ENCODE measurements at regions not wholly inside any gene's neighbourhood (a gene's known extent, or its start where the extent isn't known, plus 50 kb on each side); places are given as distances from the start of the nearest gene placed in this dataset.

DNA sequence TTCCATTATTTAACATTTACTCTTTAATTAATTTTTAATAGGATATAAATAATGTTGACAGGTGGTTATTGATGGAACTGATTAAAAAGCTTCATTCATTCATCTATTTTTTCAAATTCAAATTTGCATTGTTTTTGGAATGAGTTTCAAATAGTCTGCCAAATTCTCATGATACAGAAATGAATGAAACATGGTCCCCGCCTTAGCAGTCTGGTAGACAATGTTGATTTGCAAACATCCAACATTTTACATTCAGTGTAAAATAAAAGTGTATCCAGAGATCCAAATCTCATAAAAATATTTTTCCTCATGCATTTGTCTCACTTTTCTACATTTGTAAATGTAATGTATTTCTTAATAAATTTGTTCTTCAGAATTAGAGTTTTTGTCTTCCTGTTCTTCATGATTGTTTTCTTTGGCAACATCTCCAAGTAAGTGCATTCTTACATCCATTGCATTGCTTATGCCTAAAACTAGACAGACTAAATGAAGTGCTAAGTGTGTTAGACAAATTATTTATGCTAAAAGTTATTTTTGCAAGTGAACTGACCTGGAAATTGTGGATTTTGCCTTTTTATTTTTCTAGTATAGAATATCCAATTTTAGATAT is 142.3 kb downstream of the PCDH18 start:
- H3K18ac ChIP-seq (ENCODE audit: low read depth in 1 of 2, low read length in 2 of 2) = no peak overlapping the region
- 86% methylated on average over 1 of the region's 1 CpG for WGBS
- H3K14ac ChIP-seq (ENCODE audit: low read length in 2 of 2) = no peak overlapping the region
- DNase-seq = no peak
- no peak overlapping the region for H3K4ac ChIP-seq (ENCODE audit: low read depth in 1 of 2, low read length in 2 of 2)
- H3K79me1 ChIP-seq (replicated peaks; ENCODE audit: low read length, poor library complexity, severe bottlenecking) = no peaks in the 10 kb centered on the region
- no peak overlapping the region for H2AK5ac ChIP-seq (ENCODE audit: low read length, severe bottlenecking)
- no peak overlapping the region for H3K4me3 ChIP-seq (ENCODE audit: insufficient read depth in 1 of 2, low read depth in 1 of 2, low read length in 2 of 2)
- H3K9me3 ChIP-seq (ENCODE audit: control insufficient read depth, low read length) = no peaks in the 10 kb centered on the region
- no peak overlapping the region for H2BK5ac ChIP-seq (ENCODE audit: low read depth, low read length, poor library complexity, severe bottlenecking)
- no peak overlapping the region for H2BK12ac ChIP-seq (ENCODE audit: low read length in 2 of 2)
- H2AFZ ChIP-seq (ENCODE audit: low read depth, low read length) = no peak overlapping the region
- H3K4me2 ChIP-seq (ENCODE audit: low read length, poor library complexity, severe bottlenecking) = no peak overlapping the region
- H2BK120ac ChIP-seq (ENCODE audit: low read depth, low read length) = no peak overlapping the region
- H3K9ac ChIP-seq (ENCODE audit: low read length) = peak overlapping the region; percentile 53
- no peak overlapping the region for H4K91ac ChIP-seq (ENCODE audit: low read length)
- H4K8ac ChIP-seq (ENCODE audit: low read length) = no peak overlapping the region
- H3K27ac ChIP-seq (ENCODE audit: low read length, poor library complexity, severe bottlenecking) = no peak overlapping the region
- H3K4me1 ChIP-seq (ENCODE audit: control insufficient read depth, insufficient read depth, low read depth, low read length) = no peaks in the 10 kb centered on the region
- no peaks in the 10 kb centered on the region for H3K36me3 ChIP-seq (ENCODE audit: control insufficient read depth in 1 of 2, insufficient read depth in 2 of 2, low read depth in 1 of 2, low read length in 2 of 2)
- no peak overlapping the region for H2BK15ac ChIP-seq (ENCODE audit: low read depth, poor library complexity, severe bottlenecking)
- H3K23ac ChIP-seq (ENCODE audit: low read length in 2 of 2) = no peak overlapping the region
- H3K27me3 ChIP-seq (ENCODE audit: control insufficient read depth in 1 of 2, insufficient read depth in 1 of 2, low read length in 2 of 2) = no peaks in the 10 kb centered on the region

DNA sequence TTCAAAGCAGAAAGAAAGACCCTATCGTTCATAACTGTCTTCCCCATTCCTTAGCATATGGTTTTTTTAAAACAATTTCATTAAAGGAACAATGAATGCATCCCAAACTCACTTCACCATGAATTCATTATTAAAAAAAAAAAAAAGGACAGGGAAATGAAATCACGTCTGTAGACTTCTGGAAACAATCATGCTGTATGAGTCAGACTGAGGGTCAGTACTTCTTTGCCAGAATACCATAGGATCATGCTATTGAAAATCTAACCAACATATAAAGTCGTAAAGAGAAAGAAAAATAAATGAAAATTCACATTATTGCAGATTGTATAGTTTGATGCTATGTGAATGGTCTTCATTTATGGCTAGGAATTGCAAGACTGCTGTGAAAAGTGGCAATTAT is 144.4 kb downstream of the PCDH18 start:
- H3K79me1 ChIP-seq (replicated peaks; ENCODE audit: low read length, poor library complexity, severe bottlenecking) = no peaks in the 10 kb centered on the region
- no peak overlapping the region for H3K23ac ChIP-seq (ENCODE audit: low read length in 2 of 2)
- H2AK5ac ChIP-seq (ENCODE audit: low read length, severe bottlenecking) = no peak overlapping the region
- H2BK15ac ChIP-seq (ENCODE audit: low read depth, poor library complexity, severe bottlenecking) = no peak overlapping the region
- no peak overlapping the region for H4K91ac ChIP-seq (ENCODE audit: low read length)
- no peaks in the 10 kb centered on the region for H3K27me3 ChIP-seq (ENCODE audit: control insufficient read depth in 1 of 2, insufficient read depth in 1 of 2, low read length in 2 of 2)
- no peaks in the 10 kb centered on the region for H3K4me1 ChIP-seq (ENCODE audit: control insufficient read depth, insufficient read depth, low read depth, low read length)
- no peaks in the 10 kb centered on the region for H3K9me3 ChIP-seq (ENCODE audit: control insufficient read depth, low read length)
- no peak overlapping the region for H3K4ac ChIP-seq (ENCODE audit: low read depth in 1 of 2, low read length in 2 of 2)
- H2BK120ac ChIP-seq (ENCODE audit: low read depth, low read length) = no peak overlapping the region
- no peak overlapping the region for H2AFZ ChIP-seq (ENCODE audit: low read depth, low read length)
- no peak overlapping the region for H3K27ac ChIP-seq (ENCODE audit: low read length, poor library complexity, severe bottlenecking)
- no peak overlapping the region for H4K8ac ChIP-seq (ENCODE audit: low read length)
- H3K4me2 ChIP-seq (ENCODE audit: low read length, poor library complexity, severe bottlenecking) = no peak overlapping the region
- H2BK5ac ChIP-seq (ENCODE audit: low read depth, low read length, poor library complexity, severe bottlenecking) = no peak overlapping the region
- 17% methylated on average over 2 of the region's 3 CpGs for WGBS
- H3K36me3 ChIP-seq (ENCODE audit: control insufficient read depth in 1 of 2, insufficient read depth in 2 of 2, low read depth in 1 of 2, low read length in 2 of 2) = no peaks in the 10 kb centered on the region
- H3K14ac ChIP-seq (ENCODE audit: low read length in 2 of 2) = no peak overlapping the region
- no peak overlapping the region for H3K4me3 ChIP-seq (ENCODE audit: insufficient read depth in 1 of 2, low read depth in 1 of 2, low read length in 2 of 2)
- DNase-seq = peak; percentile 15
- H2BK12ac ChIP-seq (ENCODE audit: low read length in 2 of 2) = no peak overlapping the region
- no peak overlapping the region for H3K18ac ChIP-seq (ENCODE audit: low read depth in 1 of 2, low read length in 2 of 2)
- peak overlapping the region; percentile 40 for H3K9ac ChIP-seq (ENCODE audit: low read length)

DNA sequence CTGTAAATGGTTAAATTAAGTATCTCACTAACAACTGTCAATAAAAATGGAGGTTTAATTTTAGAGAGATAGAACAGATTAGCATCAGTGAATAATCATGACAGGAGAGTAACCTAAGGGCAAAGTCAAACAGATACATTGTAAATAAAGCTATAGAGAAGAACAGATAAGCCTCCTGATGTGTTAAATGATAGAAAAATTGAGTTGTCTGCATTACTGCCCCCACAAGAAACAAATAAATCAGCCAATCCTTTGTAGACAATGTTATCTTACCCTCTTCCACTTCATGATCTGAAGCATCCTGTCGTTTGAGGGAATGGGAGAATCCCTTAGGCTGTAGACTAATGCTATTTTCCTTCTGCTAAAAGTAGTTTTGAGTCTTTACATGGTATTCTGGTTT is 147.8 kb downstream of the PCDH18 start:
- no peak overlapping the region for H2AK5ac ChIP-seq (ENCODE audit: low read length, severe bottlenecking)
- no peak overlapping the region for H3K4me2 ChIP-seq (ENCODE audit: low read length, poor library complexity, severe bottlenecking)
- no peak overlapping the region for H2AFZ ChIP-seq (ENCODE audit: low read depth, low read length)
- H3K36me3 ChIP-seq (ENCODE audit: control insufficient read depth in 1 of 2, insufficient read depth in 2 of 2, low read depth in 1 of 2, low read length in 2 of 2) = no peaks in the 10 kb centered on the region
- no peak for DNase-seq
- H3K9me3 ChIP-seq (ENCODE audit: control insufficient read depth, low read length) = no peaks in the 10 kb centered on the region
- H2BK15ac ChIP-seq (ENCODE audit: low read depth, poor library complexity, severe bottlenecking) = no peak overlapping the region
- no peak overlapping the region for H3K18ac ChIP-seq (ENCODE audit: low read depth in 1 of 2, low read length in 2 of 2)
- no peaks in the 10 kb centered on the region for H3K79me1 ChIP-seq (replicated peaks; ENCODE audit: low read length, poor library complexity, severe bottlenecking)
- no peak overlapping the region for H2BK12ac ChIP-seq (ENCODE audit: low read length in 2 of 2)
- no peak overlapping the region for H4K91ac ChIP-seq (ENCODE audit: low read length)
- no peak overlapping the region for H2BK120ac ChIP-seq (ENCODE audit: low read depth, low read length)
- no peaks in the 10 kb centered on the region for H3K4me1 ChIP-seq (ENCODE audit: control insufficient read depth, insufficient read depth, low read depth, low read length)
- no peak overlapping the region for H3K4ac ChIP-seq (ENCODE audit: low read depth in 1 of 2, low read length in 2 of 2)
- no peaks in the 10 kb centered on the region for H3K27me3 ChIP-seq (ENCODE audit: control insufficient read depth in 1 of 2, insufficient read depth in 1 of 2, low read length in 2 of 2)
- no CpG with 5 or more reads among the region's 1 CpG for WGBS
- H4K8ac ChIP-seq (ENCODE audit: low read length) = no peak overlapping the region
- H3K14ac ChIP-seq (ENCODE audit: low read length in 2 of 2) = no peak overlapping the region
- no peak overlapping the region for H3K9ac ChIP-seq (ENCODE audit: low read length)
- no peak overlapping the region for H3K4me3 ChIP-seq (ENCODE audit: insufficient read depth in 1 of 2, low read depth in 1 of 2, low read length in 2 of 2)
- no peak overlapping the region for H3K27ac ChIP-seq (ENCODE audit: low read length, poor library complexity, severe bottlenecking)
- no peak overlapping the region for H3K23ac ChIP-seq (ENCODE audit: low read length in 2 of 2)
- no peak overlapping the region for H2BK5ac ChIP-seq (ENCODE audit: low read depth, low read length, poor library complexity, severe bottlenecking)

DNA sequence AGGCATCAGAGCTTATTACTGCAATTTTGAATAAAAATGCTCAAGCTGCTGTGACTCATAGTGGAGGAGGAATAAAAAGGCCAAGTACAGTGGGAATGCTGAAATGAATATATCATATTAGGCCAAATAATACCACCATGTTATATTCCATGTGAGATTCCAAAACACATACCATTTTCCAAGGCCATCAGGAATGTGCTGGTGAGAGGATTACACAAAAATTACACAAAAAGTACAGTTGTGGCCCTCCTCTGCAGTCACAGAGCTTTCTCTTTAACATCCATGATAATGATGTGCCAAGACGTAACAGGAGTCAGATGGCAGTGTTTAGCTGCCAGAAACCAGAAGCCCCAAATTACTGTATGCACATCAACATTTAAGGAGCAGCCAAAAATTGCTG is 153.5 kb downstream of the PCDH18 start:
- Histone ChIP-seq H2AFZ (ENCODE audit: low read depth, low read length) (no peak overlapping the region), H3K4ac (ENCODE audit: low read depth in 1 of 2, low read length in 2 of 2) (no peak overlapping the region), H2BK5ac (ENCODE audit: low read depth, low read length, poor library complexity, severe bottlenecking) (no peak overlapping the region), H3K4me3 (ENCODE audit: insufficient read depth in 1 of 2, low read depth in 1 of 2, low read length in 2 of 2) (no peak overlapping the region), H3K9ac (ENCODE audit: low read length) (peak overlapping the region; percentile 7), H3K27ac (ENCODE audit: low read length, poor library complexity, severe bottlenecking) (no peak overlapping the region), H3K27me3 (ENCODE audit: control insufficient read depth in 1 of 2, insufficient read depth in 1 of 2, low read length in 2 of 2) (no peaks in the 10 kb centered on the region), H3K36me3 (ENCODE audit: control insufficient read depth in 1 of 2, insufficient read depth in 2 of 2, low read depth in 1 of 2, low read length in 2 of 2) (no peaks in the 10 kb centered on the region), H4K8ac (ENCODE audit: low read length) (no peak overlapping the region), H3K14ac (ENCODE audit: low read length in 2 of 2) (no peak overlapping the region), H3K4me1 (ENCODE audit: control insufficient read depth, insufficient read depth, low read depth, low read length) (no peaks in the 10 kb centered on the region), H2BK120ac (ENCODE audit: low read depth, low read length) (no peak overlapping the region), H4K91ac (ENCODE audit: low read length) (no peak overlapping the region), H3K4me2 (ENCODE audit: low read length, poor library complexity, severe bottlenecking) (no peak overlapping the region), H3K18ac (ENCODE audit: low read depth in 1 of 2, low read length in 2 of 2) (no peak overlapping the region), H3K9me3 (ENCODE audit: control insufficient read depth, low read length) (no peaks in the 10 kb centered on the region), H2BK15ac (ENCODE audit: low read depth, poor library complexity, severe bottlenecking) (no peak overlapping the region), H3K23ac (ENCODE audit: low read length in 2 of 2) (no peak overlapping the region), H2AK5ac (ENCODE audit: low read length, severe bottlenecking) (no peak overlapping the region), H3K79me1 (replicated peaks; ENCODE audit: low read length, poor library complexity, severe bottlenecking) (no peaks in the 10 kb centered on the region), H2BK12ac (ENCODE audit: low read length in 2 of 2) (no peak overlapping the region)
- no peak for DNase-seq
- 100% methylated on average over 1 of the region's 1 CpG for WGBS
